Aorta (tissue), 5 donors: ENCODE measurements at regions not wholly inside any gene's neighbourhood (a gene's known extent, or its start where the extent isn't known, plus 50 kb on each side); places are given as distances from the start of the nearest gene placed in this dataset.

Experiments used
- ATAC-seq: fragments of 200-7000 bp; cut with Tn5 transposase; one replicate; pipeline ENCODE4 v1.9.1; 2022; ENCODE audit warnings: moderate library complexity; ENCODE audit not compliant: low FRiP score
- DNase-seq, 2 donors: peaks; one replicate each; pipeline ENCODE4 v3.0.0-alpha.2; 2020
- H3K27ac ChIP-seq, 2 donors: one replicate each; pipeline ENCODE4 v1.5.1; 2013; ENCODE audit warnings: low read length in 2 of 2, mild to moderate bottlenecking in 2 of 2, moderate library complexity in 2 of 2, control low read depth in 1 of 2, inconsistent platforms in 1 of 2, low read depth in 1 of 2
- H3K27me3 ChIP-seq, 2 donors: one replicate each; pipeline ENCODE4 v1.6.1; 2013; ENCODE audit warnings: control low read depth in 1 of 2, low read length in 1 of 2, mild to moderate bottlenecking in 1 of 2, moderate library complexity in 1 of 2; ENCODE audit not compliant: insufficient read depth in 2 of 2, control insufficient read depth in 1 of 2
- H3K36me3 ChIP-seq, 2 donors: one replicate each; pipeline ENCODE4 v1.6.1; 2013; ENCODE audit warnings: control low read depth in 1 of 2, low read length in 1 of 2, mild to moderate bottlenecking in 1 of 2; ENCODE audit not compliant: insufficient read depth in 2 of 2, control insufficient read depth in 1 of 2
- H3K4me1 ChIP-seq, 2 donors: one replicate each; pipeline ENCODE4 v1.6.1; 2013; ENCODE audit warnings: low read length in 2 of 2, control low read depth in 1 of 2, mild to moderate bottlenecking in 1 of 2, moderate library complexity in 1 of 2; ENCODE audit not compliant: insufficient read depth in 2 of 2, control insufficient read depth in 1 of 2
- H3K4me3 ChIP-seq, 2 donors: one replicate each; pipeline ENCODE4 v1.5.1; 2013; ENCODE audit warnings: low read length in 2 of 2, control low read depth in 1 of 2, mild to moderate bottlenecking in 1 of 2
- H3K9me3 ChIP-seq: one replicate; pipeline ENCODE4 v1.6.1; 2013; ENCODE audit warnings: mild to moderate bottlenecking, low read length; ENCODE audit not compliant: control insufficient read depth
- WGBS, 2 donors: extraction: QIAGEN DNeasy Blood & Tissue Kit; methylation state at CpG; one replicate each; pipeline ENCODE4 v1.1.7; 2013; 5-methylcytosine and 5-hydroxymethylcytosine counted together
- intact Hi-C, 2 donors: fragments of 100-400 bp; cut with DNase I; formaldehyde crosslinking; loops; one replicate each; pipeline versions ENCODE4 v1.14.2 to v1.15.0; 2022
- donor health status: healthy with polysubstance abuse.
- donor health status: Bipolar disorder and iron deficiency.
- donor health status: DM: no; HTN: no; CAD: no.
- donor health status: DM: no; HTN: no; CAD: no.
- donor health status: DM: yes; HTN: yes; CAD: no.

DNA sequence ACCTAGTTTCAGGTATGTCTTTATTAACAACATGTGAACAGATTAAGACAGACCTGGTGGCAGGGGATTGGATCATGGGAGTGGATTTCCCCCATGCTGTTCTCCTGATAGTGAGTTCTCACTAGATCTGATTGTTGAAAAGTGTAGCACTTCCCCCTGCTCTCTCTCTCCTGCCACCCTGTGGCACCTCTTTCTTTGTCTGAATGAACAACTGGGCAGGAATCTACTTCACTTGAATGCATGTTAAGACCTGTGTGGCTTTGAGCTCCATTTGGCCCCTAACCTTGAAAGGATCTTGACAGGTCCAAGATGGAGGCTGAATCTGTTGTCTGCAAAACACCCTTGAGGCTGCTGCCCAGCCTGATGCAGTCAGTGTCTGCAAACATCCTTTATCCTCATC lies 194.4 kb downstream of the RNF144A start:
- DNase-seq (no peak), ATAC-seq (no peak)
- no peak overlapping the region for H3K4me3 ChIP-seq
- H3K9me3 ChIP-seq = no peaks in the 10 kb centered on the region
- H3K4me1 ChIP-seq = no peaks in the 10 kb centered on the region
- no peaks in the 10 kb centered on the region for H3K27me3 ChIP-seq
- H3K27ac ChIP-seq = no peak overlapping the region
- H3K36me3 ChIP-seq = no peaks in the 10 kb centered on the region
- intact Hi-C loops = loop anchor here in 1 of 2 donors (5.0 kb wide), 1 partner anchor 74 kb away; no protein-coding TSS in a partner anchor

DNA sequence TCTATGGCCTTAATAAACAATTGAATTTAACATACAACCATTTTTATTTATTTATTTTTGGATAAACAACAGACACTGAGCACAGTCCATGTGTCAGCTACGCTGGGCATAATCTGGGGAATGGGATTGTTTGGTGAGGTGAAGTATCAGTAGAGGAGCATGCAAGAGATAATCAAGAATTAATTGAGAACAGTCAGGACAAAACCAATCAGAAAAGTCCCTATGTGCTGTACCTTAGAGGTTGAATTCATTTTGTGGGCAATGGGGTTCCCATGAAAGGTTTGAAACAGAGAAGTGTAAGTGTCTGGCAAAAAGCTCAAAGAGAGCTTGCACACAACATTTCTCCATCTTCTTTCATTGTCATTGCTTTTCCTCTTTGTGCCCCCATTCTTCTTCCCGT lies 198.2 kb downstream of the RNF144A start:
- WGBS, 2 donors = 77 to 92% methylated on average over 2 of the region's 2 CpGs
- intact Hi-C loops = loop anchor here in 1 of 2 donors (5.0 kb wide), 1 partner anchor 1572 kb away; no protein-coding TSS in a partner anchor

GRCh38 chr2:7115906-7116305 lies 198.7 kb downstream of the RNF144A start:
- Histone ChIP-seq H3K27me3 (no peaks in the 10 kb centered on the region), H3K27ac (no peak overlapping the region), H3K36me3 (no peaks in the 10 kb centered on the region), H3K9me3 (no peaks in the 10 kb centered on the region), H3K4me1 (no peaks in the 10 kb centered on the region), H3K4me3 (no peak overlapping the region)
- DNase-seq (no peak), ATAC-seq (no peak)
- 96% methylated on average over 4 of the region's 4 CpGs for WGBS, 2 donors
- intact Hi-C loops = loop anchor here in 1 of 2 donors (5.0 kb wide), 1 partner anchor 1571 kb away; no protein-coding TSS in a partner anchor

More for the DNA sequence above, 198.2 kb downstream of the RNF144A start:
- Histone ChIP-seq H3K4me3 (no peak overlapping the region), H3K27me3 (no peaks in the 10 kb centered on the region), H3K27ac (no peak overlapping the region), H3K36me3 (no peaks in the 10 kb centered on the region), H3K9me3 (no peaks in the 10 kb centered on the region), H3K4me1 (no peaks in the 10 kb centered on the region)
- ATAC-seq (no peak), DNase-seq (no peak)

GRCh38 chr2:7116511-7116910 lies 199.3 kb downstream of the RNF144A start:
- DNase-seq = no peak
- Histone ChIP-seq H3K4me3 (no peak overlapping the region), H3K9me3 (no peaks in the 10 kb centered on the region), H3K36me3 (no peaks in the 10 kb centered on the region), H3K4me1 (no peaks in the 10 kb centered on the region), H3K27ac (no peak overlapping the region), H3K27me3 (no peaks in the 10 kb centered on the region)
- ATAC-seq = no peak
- WGBS, 2 donors = 90 to 98% methylated on average over 2 of the region's 2 CpGs
- intact Hi-C loops = loop anchor here in 1 of 2 donors (5.0 kb wide), 1 partner anchor 1571 kb away; no protein-coding TSS in a partner anchor

DNA sequence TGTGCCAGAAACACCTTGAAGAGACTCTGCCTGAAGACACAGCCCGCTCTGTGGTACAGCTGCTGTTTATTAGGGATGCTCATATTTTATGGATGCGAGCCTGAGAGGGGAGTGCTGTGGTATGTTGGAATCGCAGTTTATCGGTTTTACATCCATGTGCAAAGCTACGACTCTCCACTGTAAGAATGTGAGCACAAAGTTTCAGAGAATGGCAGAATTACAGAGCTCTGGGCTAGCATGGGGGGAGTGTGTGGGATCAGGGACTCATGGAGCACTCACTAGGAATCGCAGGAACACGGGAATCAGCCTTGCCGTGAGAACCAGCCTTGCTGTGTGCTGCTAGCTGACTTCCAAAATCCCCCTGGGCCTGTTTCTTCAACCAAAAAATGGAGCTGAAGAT lies 199.9 kb downstream of the RNF144A start:
- no peaks in the 10 kb centered on the region for H3K9me3 ChIP-seq
- H3K4me1 ChIP-seq = no peaks in the 10 kb centered on the region
- intact Hi-C loops = loop anchor here in 1 of 2 donors (5.0 kb wide), 1 partner anchor 1570 kb away; no protein-coding TSS in a partner anchor
- H3K27me3 ChIP-seq = no peaks in the 10 kb centered on the region
- no peak overlapping the region for H3K27ac ChIP-seq
- ATAC-seq (no peak), DNase-seq (no peak)
- H3K36me3 ChIP-seq = no peaks in the 10 kb centered on the region
- 87 to 91% methylated on average over 8 of the region's 8 CpGs for WGBS, 2 donors
- no peak overlapping the region for H3K4me3 ChIP-seq

- Histone ChIP-seq H3K4me1 (no peaks in the 10 kb centered on the region), H3K9me3 (no peaks in the 10 kb centered on the region), H3K27ac (no peak overlapping the region), H3K4me3 (no peak overlapping the region), H3K36me3 (no peaks in the 10 kb centered on the region), H3K27me3 (no peaks in the 10 kb centered on the region)
- WGBS, 2 donors = 70 to 77% methylated on average over 5 of the region's 5 CpGs
- no peak for ATAC-seq
- DNase-seq = no peak
- intact Hi-C loops = loop anchor here in 1 of 2 donors (5.0 kb wide), 1 partner anchor 1569 kb away; no protein-coding TSS in a partner anchor
Measured at GRCh38 chr2:7118606-7119131, 201.5 kb downstream of the RNF144A start.

- Histone ChIP-seq H3K9me3 (no peaks in the 10 kb centered on the region), H3K4me1 (no peaks in the 10 kb centered on the region), H3K27ac (no peak overlapping the region), H3K36me3 (no peaks in the 10 kb centered on the region), H3K27me3 (no peaks in the 10 kb centered on the region), H3K4me3 (no peak overlapping the region)
- ATAC-seq = peak; percentile 79
- intact Hi-C loops = loop anchor here in 1 of 2 donors (5.0 kb wide), 1 partner anchor 1568 kb away; no protein-coding TSS in a partner anchor
- DNase-seq = peak in 1 of 2 donors; percentile 55
- 9 to 13% methylated on average over 8 of the region's 8 CpGs for WGBS, 2 donors
Measured at GRCh38 chr2:7119132-7119835, 202.1 kb downstream of the RNF144A start.

DNA sequence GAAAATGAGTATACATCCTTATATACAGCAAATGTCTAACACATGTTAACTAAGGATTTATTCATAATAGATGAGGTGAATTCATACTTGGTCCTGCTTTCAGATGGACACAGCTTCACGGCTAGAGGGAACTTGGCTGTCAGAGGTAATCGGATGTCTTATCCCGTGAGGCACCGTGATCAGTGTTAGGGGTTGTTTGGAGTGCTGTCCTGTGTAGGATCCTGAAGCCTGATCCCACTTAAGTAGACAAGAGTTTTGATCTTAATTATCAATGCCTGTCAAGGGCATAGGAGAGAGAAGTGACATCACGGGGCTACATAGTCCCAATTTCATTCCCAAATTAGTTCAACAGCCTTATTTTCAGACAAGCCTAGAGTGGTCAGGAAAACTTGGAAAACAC lies 204.6 kb downstream of the RNF144A start:
- H3K36me3 ChIP-seq = no peaks in the 10 kb centered on the region
- H3K4me1 ChIP-seq = no peaks in the 10 kb centered on the region
- H3K27me3 ChIP-seq = no peaks in the 10 kb centered on the region
- no peaks in the 10 kb centered on the region for H3K9me3 ChIP-seq
- intact Hi-C loops = no loop called here
- 94 to 97% methylated on average over 5 of the region's 5 CpGs for WGBS, 2 donors
- H3K4me3 ChIP-seq = no peak overlapping the region
- H3K27ac ChIP-seq = no peak overlapping the region
- ATAC-seq (no peak), DNase-seq (no peak)

GRCh38 chr2:7127156-7127555 lies 209.9 kb downstream of the RNF144A start:
- H3K9me3 ChIP-seq = no peaks in the 10 kb centered on the region
- ATAC-seq = no peak
- H3K4me3 ChIP-seq = no peak overlapping the region
- no peak for DNase-seq
- H3K36me3 ChIP-seq = no peaks in the 10 kb centered on the region
- no peak overlapping the region for H3K27ac ChIP-seq
- H3K4me1 ChIP-seq = no peaks in the 10 kb centered on the region
- intact Hi-C loops = no loop called here
- 96 to 98% methylated on average over 2 of the region's 2 CpGs for WGBS, 2 donors
- H3K27me3 ChIP-seq = no peaks in the 10 kb centered on the region
